Spleen (tissue), 11 donors: ENCODE measurements at regions not wholly inside any gene's neighbourhood (a gene's known extent, or its start where the extent isn't known, plus 50 kb on each side); places are given as distances from the start of the nearest gene placed in this dataset.

ENCODE experiments used
- DNase-seq: peaks from one replicate; pipeline ENCODE4 v3.0.0-alpha.2; 2020
- H3K27ac ChIP-seq, 8 donors: fragments of 200-600 bp; sonication (generic) in 7 of 8; 1 replicate in 4 of 8; 2 replicates in 4 of 8; pipeline versions ENCODE4 v1.5.0 to v1.8.0; 2016 to 2021; ENCODE audit warnings: inconsistent platforms in 4 of 8, mild to moderate bottlenecking in 4 of 8, moderate library complexity in 1 of 8
- H3K27me3 ChIP-seq, 7 donors: fragments of 200-600 bp; sonication (generic) in 6 of 7; replicated peaks in 1 of 7; 1 replicate in 4 of 7; 2 replicates in 3 of 7; pipeline versions ENCODE4 v1.5.0 to v1.8.0; 2016 to 2021; ENCODE audit warnings: inconsistent platforms in 3 of 7, mild to moderate bottlenecking in 1 of 7
- H3K36me3 ChIP-seq, 6 donors: fragments of 200-600 bp; sonication (generic) in 5 of 6; 1 replicate in 4 of 6; 2 replicates in 2 of 6; pipeline versions ENCODE4 v1.5.0 to v1.8.0; 2016 to 2021; ENCODE audit warnings: inconsistent platforms in 2 of 6
- H3K4me1 ChIP-seq, 6 donors: fragments of 200-600 bp; sonication (generic) in 5 of 6; 1 replicate in 3 of 6; 2 replicates in 3 of 6; pipeline versions ENCODE4 v1.5.0 to v1.8.0; 2016 to 2021; ENCODE audit warnings: inconsistent platforms in 3 of 6
- H3K4me3 ChIP-seq, 8 donors: fragments of 200-600 bp; sonication (generic) in 7 of 8; 1 replicate in 4 of 8; 2 replicates in 4 of 8; pipeline versions ENCODE4 v1.5.0 to v1.8.0; 2016 to 2021; ENCODE audit warnings: inconsistent platforms in 4 of 8, mild to moderate bottlenecking in 4 of 8, moderate library complexity in 2 of 8
- H3K9me3 ChIP-seq, 8 donors: fragments of 200-600 bp; sonication (generic) in 7 of 8; 1 replicate in 4 of 8; 2 replicates in 4 of 8; pipeline versions ENCODE4 v1.5.0 to v1.8.0; 2016 to 2021; ENCODE audit warnings: inconsistent platforms in 4 of 8
- POLR2A ChIP-seq, 3 donors: fragments of 450-650 bp; IDR thresholded peaks; one replicate each; pipeline ENCODE4 v1.5.1; 2017; ENCODE audit warnings: antibody characterized with exemption in 3 of 3, mild to moderate bottlenecking in 1 of 3
- POLR2AphosphoS5 ChIP-seq, 3 donors: sonication (generic); formaldehyde crosslinking; IDR thresholded peaks; one replicate each; pipeline ENCODE4 v1.5.1; 2017; ENCODE audit warnings: antibody characterized with exemption in 3 of 3
- WGBS, 5 donors: extraction: QIAGEN DNeasy Blood & Tissue Kit in 3 of 5; methylation state at CpG; one replicate each; pipeline versions ENCODE4 v1.1.5 to v1.1.7; 2013 to 2018; 5-methylcytosine and 5-hydroxymethylcytosine counted together
- intact Hi-C: fragments of 100-400 bp; cut with DNase I; formaldehyde crosslinking; loops from one replicate; pipeline ENCODE4 v1.15.0; 2023; ENCODE audit warnings: low total_unique reads
- TF ChIP-seq, protein P1 (sequence below), 11 experiments: fragments of 200-600 bp in 7 of 11; fragments of 450-650 bp in 4 of 11; sonication (generic) in 4 of 11; IDR thresholded peaks in 8 of 11; conservative IDR thresholded peaks in 3 of 11; 1 replicate in 7 of 11; 2 replicates in 4 of 11; pipeline versions ENCODE4 v1.4.0 to v1.8.0; 2016 to 2021; ENCODE audit warnings: antibody characterized with exemption in 11 of 11, inconsistent platforms in 4 of 11, mild to moderate bottlenecking in 1 of 11
- donor health status: healthy with polysubstance abuse.
- donor health status: DM: no; HTN: no; CAD: no; lungs with moderate emphysema.
- donor health status: DM: no; HTN: no; CAD: no.
- donor health status: Bipolar disorder and iron deficiency.
- donor health status: healthy.
- donor health status: DM: no; HTN: no; CAD: no.
- donor health status: DM: yes; HTN: yes; CAD: no.

DNA sequence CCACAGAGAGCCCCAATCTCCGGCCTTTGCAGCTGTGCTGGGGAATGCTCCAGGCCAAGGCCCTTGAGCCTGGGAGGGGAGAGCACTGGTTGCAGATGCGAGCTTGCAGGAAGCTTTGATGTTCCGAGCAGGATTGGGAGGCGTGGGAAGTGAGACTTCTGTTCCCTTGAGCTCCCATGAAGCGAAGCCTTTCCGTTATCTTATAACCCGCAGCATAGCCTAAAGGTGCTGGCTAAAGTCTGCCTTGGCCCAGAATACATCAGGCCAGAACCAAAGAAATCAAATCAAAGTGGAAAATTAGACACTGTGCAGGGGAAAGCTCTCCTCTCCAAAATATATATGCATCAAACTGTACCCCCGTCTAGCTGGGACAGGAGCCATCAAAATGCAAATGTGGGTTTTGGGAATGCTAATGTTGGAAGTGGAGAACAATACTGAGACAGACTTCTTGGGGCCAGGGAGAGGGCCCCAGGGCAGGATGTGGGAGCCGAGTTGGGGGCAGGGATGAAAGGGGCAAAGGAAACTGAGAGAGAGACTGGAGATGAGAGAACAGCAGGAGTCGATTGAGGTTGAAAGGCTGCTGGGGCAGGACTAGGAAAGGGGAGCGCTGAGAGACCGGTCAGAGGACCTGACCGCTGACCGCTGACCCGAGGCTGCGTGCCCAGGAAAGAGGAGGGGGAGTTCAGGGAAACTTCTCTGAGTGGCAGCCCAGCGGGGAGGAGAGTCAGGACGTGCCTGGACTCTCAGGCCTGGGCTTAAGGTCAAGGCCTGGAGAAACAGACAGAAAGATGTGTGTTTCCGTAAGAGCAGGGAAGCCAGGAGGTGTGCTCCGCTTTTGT, 152.2 kb upstream of the PARP11 start:
- Histone ChIP-seq H3K4me1 (peaks cover 0 to 14% (median 8%) of the 10 kb centered on the region in 6 donors), H3K4me3 (no peak overlapping the region), H3K36me3 (no peaks in the 10 kb centered on the region), H3K27ac (no peak overlapping the region), H3K9me3 (no peaks in the 10 kb centered on the region), H3K27me3 (no peaks in the 10 kb centered on the region)
- intact Hi-C loops: no loop called here
- no peak for DNase-seq
- 75 to 81% (median 77%) methylated on average over 20 of the region's 20 CpGs for whole genome bisulfite sequencing, 5 donors
- no peak for TF ChIP-seq POLR2A (IDR thresholded peaks at IDR 0.05)
- no peak for TF ChIP-seq POLR2AphosphoS5 (IDR thresholded peaks at IDR 0.05)

DNA sequence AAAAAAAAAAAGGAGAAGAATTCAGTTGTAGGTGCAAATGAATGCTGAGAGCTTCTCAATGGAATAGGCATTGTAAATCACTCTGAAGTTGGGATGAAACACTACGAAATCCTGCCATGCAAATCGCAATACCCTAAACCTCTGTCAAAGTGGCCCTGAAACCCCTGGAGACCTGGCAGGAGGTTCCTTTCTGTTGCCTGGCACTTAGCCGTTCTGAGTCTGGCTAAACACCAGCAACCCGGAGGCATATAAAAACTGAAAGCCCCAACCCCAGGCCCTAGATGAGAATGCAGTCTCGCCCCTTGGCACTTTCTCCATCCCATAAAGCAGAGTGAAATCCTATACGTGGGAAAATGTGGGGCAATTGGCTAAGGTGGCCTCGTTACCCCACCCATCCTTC, 151.5 kb upstream of the PARP11 start:
- H3K4me1 ChIP-seq: peaks cover 0 to 13% (median 8%) of the 10 kb centered on the region in 6 donors
- no peaks in the 10 kb centered on the region for H3K36me3 ChIP-seq
- no peak for DNase-seq
- TF ChIP-seq, protein P1, sequence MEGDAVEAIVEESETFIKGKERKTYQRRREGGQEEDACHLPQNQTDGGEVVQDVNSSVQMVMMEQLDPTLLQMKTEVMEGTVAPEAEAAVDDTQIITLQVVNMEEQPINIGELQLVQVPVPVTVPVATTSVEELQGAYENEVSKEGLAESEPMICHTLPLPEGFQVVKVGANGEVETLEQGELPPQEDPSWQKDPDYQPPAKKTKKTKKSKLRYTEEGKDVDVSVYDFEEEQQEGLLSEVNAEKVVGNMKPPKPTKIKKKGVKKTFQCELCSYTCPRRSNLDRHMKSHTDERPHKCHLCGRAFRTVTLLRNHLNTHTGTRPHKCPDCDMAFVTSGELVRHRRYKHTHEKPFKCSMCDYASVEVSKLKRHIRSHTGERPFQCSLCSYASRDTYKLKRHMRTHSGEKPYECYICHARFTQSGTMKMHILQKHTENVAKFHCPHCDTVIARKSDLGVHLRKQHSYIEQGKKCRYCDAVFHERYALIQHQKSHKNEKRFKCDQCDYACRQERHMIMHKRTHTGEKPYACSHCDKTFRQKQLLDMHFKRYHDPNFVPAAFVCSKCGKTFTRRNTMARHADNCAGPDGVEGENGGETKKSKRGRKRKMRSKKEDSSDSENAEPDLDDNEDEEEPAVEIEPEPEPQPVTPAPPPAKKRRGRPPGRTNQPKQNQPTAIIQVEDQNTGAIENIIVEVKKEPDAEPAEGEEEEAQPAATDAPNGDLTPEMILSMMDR (IDR thresholded peaks at IDR 0.05 in 8 of 11, conservative IDR thresholded peaks at IDR 0.05 in 3 of 11): no peak
- TF ChIP-seq POLR2A (IDR thresholded peaks at IDR 0.05) (no peak), POLR2AphosphoS5 (IDR thresholded peaks at IDR 0.05) (no peak)
- intact Hi-C loops: no loop called here
- H3K9me3 ChIP-seq: no peaks in the 10 kb centered on the region
- no peak overlapping the region for H3K27ac ChIP-seq
- H3K27me3 ChIP-seq: no peaks in the 10 kb centered on the region
- no peak overlapping the region for H3K4me3 ChIP-seq
- WGBS, 5 donors: 85 to 91% (median 85%) methylated on average over 7 of the region's 7 CpGs

DNA sequence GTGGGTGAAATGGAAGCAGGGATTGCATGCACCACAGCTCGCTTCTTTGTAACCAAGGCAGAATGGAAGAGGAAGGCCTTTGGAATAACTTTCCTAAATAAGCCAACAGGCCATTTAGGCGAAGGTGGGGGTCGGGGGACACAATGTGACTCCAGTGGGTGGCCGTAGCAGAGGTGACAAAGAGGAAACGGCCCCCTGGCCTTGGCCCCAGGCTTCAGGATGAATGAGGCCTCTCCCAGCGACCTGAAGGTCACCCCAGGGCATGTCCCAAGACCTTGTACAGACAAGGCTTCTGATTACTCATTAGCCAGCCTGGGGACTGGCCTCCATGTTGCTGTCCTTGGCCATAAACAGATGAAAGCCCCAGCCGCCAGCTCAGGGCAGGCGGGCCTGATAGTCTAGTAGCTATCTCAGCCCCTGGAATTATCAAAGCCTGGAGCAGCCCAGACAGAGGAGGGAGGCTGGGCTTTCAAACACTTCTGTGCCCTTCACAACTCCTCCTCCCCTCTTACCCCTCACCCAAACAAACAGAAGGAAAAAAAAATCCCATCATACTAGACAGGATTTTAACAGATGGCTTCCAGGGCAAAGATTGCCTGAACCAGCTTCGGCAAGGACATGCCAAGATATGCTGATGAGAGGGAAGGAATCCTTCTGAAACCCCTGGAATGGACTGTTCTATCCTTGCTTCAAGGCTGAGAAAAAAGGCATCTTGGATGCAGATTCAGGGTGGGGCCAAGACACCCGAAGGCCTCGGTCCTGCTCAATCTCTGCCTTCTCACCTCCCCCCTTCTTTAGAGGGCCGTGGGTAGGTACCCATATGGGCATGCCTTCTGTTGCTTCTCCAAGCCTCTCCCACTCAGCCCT, 142.3 kb upstream of the PARP11 start:
- 70 to 84% (median 81%) methylated on average over 11 to 12 of the region's 12 CpGs for WGBS, 5 donors
- Histone ChIP-seq H3K27ac (no peak overlapping the region), H3K27me3 (no peaks in the 10 kb centered on the region), H3K9me3 (no peaks in the 10 kb centered on the region), H3K4me1 (no peaks in the 10 kb centered on the region), H3K36me3 (no peaks in the 10 kb centered on the region), H3K4me3 (no peak overlapping the region)
- DNase-seq: no peak
- intact Hi-C loops: no loop called here
- no peak for TF ChIP-seq POLR2A (IDR thresholded peaks at IDR 0.05)
- no peak for TF ChIP-seq POLR2AphosphoS5 (IDR thresholded peaks at IDR 0.05)
- TF ChIP-seq, protein P1 (IDR thresholded peaks at IDR 0.05 in 8 of 11, conservative IDR thresholded peaks at IDR 0.05 in 3 of 11): no peak

DNA sequence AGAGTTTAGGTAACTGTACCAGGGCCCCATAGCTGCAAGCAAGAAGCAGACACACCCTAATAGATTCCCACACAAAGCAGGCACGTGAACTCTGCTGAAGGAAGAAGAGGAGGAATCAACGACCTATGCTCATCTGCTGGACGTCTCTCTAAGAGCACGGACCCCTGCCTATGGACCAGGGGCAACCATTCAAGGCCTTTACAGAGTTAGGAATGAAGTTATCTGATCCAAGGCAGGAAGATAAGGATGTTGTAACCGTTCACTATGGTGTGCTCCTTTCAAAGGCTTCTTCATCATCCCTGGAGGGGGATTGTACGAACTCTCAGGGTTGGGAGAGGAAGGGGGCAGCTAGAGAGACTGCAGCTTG, 141.6 kb upstream of the PARP11 start:
- Histone ChIP-seq H3K36me3 (no peaks in the 10 kb centered on the region), H3K27ac (no peak overlapping the region), H3K4me1 (no peaks in the 10 kb centered on the region)

More for the DNA sequence above, 141.6 kb upstream of the PARP11 start:
- intact Hi-C loops: no loop called here
- H3K27me3 ChIP-seq: no peaks in the 10 kb centered on the region
- no peak overlapping the region for H3K4me3 ChIP-seq
- DNase-seq: no peak
- TF ChIP-seq, protein P1 (IDR thresholded peaks at IDR 0.05 in 8 of 11, conservative IDR thresholded peaks at IDR 0.05 in 3 of 11): no peak
- no peak for TF ChIP-seq POLR2A (IDR thresholded peaks at IDR 0.05)
- TF ChIP-seq POLR2AphosphoS5 (IDR thresholded peaks at IDR 0.05): no peak
- 63 to 90% (median 81%) methylated on average over 5 to 6 of the region's 6 CpGs for WGBS, 5 donors
- no peaks in the 10 kb centered on the region for H3K9me3 ChIP-seq
